Loucy (cell line): ENCODE measurements at regions not wholly inside any gene's neighbourhood (a gene's known extent, or its start where the extent isn't known, plus 50 kb on each side); places are given as distances from the start of the nearest gene placed in this dataset.

Source experiments
- EZH2phosphoT487 ChIP-seq: fragments of 200-600 bp; IDR thresholded peaks from 2 replicates; pipeline ENCODE4 v1.6.1; 2018; ENCODE audit warnings: antibody characterized with exemption, mild to moderate bottlenecking, moderate library complexity, borderline replicate concordance
- TF ChIP-seq, protein P1 (sequence below): fragments of 200-600 bp; sonication (generic); conservative IDR thresholded peaks from 2 replicates; pipeline ENCODE4 v1.5.1; 2014; ENCODE audit warnings: mild to moderate bottlenecking, antibody characterized with exemption, low read length

DNA sequence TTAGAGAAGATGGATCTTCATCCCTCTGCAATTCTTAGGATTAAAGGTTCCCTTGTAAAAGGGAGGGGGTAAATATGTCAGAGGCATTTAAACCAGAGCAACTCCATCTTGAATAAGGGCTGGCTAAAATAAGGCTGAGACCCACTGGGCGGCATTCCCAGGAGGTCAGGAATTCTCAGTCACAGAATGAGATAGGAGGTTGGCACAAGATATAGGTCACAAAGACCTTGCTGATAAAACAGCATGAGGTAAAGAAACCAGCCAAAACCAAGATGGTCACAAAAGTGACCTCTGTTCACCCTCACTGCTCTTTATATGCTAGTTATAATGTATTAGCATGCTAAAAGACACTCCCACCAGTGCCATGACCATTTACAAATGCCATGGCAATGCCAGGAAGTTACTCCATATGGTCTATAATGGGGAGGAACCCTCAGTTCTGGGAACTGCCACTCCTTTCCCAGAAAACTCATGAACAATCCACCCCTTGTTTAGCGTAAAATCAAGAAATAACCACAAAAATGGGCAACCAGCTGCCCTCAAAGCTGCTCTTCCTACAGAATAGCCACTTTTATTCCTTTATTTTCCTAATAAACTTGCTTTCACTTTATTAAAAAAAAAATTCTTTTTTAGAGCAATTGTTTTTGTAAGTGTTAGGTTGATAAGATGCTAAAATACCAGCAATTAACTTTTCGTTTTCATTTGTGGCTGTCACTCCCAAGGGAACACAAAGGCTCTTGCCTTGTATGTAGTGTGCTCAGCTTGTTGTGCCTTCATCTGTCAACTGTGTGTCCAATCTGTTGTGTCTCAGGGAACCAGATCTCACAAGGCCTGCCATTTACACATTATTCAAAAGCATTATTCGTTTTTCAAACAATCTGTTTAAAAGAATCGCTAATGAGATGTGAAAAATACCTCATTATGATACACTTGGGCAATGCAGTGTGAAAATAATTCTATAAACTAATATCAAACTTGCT, 205.2 kb upstream of the RGPD4 start:
- TF ChIP-seq, protein P1, sequence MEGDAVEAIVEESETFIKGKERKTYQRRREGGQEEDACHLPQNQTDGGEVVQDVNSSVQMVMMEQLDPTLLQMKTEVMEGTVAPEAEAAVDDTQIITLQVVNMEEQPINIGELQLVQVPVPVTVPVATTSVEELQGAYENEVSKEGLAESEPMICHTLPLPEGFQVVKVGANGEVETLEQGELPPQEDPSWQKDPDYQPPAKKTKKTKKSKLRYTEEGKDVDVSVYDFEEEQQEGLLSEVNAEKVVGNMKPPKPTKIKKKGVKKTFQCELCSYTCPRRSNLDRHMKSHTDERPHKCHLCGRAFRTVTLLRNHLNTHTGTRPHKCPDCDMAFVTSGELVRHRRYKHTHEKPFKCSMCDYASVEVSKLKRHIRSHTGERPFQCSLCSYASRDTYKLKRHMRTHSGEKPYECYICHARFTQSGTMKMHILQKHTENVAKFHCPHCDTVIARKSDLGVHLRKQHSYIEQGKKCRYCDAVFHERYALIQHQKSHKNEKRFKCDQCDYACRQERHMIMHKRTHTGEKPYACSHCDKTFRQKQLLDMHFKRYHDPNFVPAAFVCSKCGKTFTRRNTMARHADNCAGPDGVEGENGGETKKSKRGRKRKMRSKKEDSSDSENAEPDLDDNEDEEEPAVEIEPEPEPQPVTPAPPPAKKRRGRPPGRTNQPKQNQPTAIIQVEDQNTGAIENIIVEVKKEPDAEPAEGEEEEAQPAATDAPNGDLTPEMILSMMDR: no peak
- no peak for TF ChIP-seq EZH2phosphoT487
